Breast epithelium (tissue), 3 donors: ENCODE measurements at regions not wholly inside any gene's neighbourhood (a gene's known extent, or its start where the extent isn't known, plus 50 kb on each side); places are given as distances from the start of the nearest gene placed in this dataset.

Experiments
- CTCF ChIP-seq, 3 donors: fragments of 450-650 bp; IDR thresholded peaks; one replicate each; pipeline ENCODE4 v1.5.1; 2016 to 2017; ENCODE audit warnings: antibody characterized with exemption in 3 of 3, mild to moderate bottlenecking in 3 of 3, moderate library complexity in 3 of 3
- POLR2A ChIP-seq: fragments of 450-650 bp; IDR thresholded peaks from one replicate; pipeline ENCODE4 v1.6.1; 2016; ENCODE audit warnings: antibody characterized with exemption, mild to moderate bottlenecking, moderate library complexity
- POLR2AphosphoS5 ChIP-seq, 3 donors: sonication (generic); formaldehyde crosslinking; IDR thresholded peaks; one replicate each; pipeline ENCODE4 v1.6.1; 2017; ENCODE audit warnings: antibody characterized with exemption in 3 of 3

- TF ChIP-seq POLR2A (no peak), POLR2AphosphoS5 (IDR thresholded peaks at IDR 0.05) (no peak), CTCF (IDR thresholded peaks at IDR 0.05) (no peak)
Observed at GRCh38 chr4:13694256-13694655, 66.7 kb upstream of the BOD1L1 start.
